Adrenal gland (tissue), 5 donors: ENCODE measurements at regions not wholly inside any gene's neighbourhood (a gene's known extent, or its start where the extent isn't known, plus 50 kb on each side); places are given as distances from the start of the nearest gene placed in this dataset.

Experiments
- CTCF ChIP-seq, 6 experiments: fragments of 450-650 bp in 4 of 6; fragments of 200-600 bp in 2 of 6; sonication (generic) in 1 of 6; IDR thresholded peaks; 1 replicate in 5 of 6; 2 replicates in 1 of 6; pipeline versions ENCODE4 v1.5.1 to v1.8.0; 2016 to 2021; ENCODE audit warnings: antibody characterized with exemption in 6 of 6, mild to moderate bottlenecking in 2 of 6, moderate library complexity in 1 of 6
- POLR2A ChIP-seq, 2 donors: fragments of 450-650 bp; IDR thresholded peaks; one replicate each; pipeline ENCODE4 v1.6.1; 2017; ENCODE audit warnings: antibody characterized with exemption in 2 of 2, mild to moderate bottlenecking in 2 of 2, moderate library complexity in 1 of 2
- donor health status: DM: no; HTN: no; CAD: no.

GRCh38 chr5:57891443-57891842, 408.8 kb upstream of the ACTBL2 start:
- no peak for TF ChIP-seq CTCF (IDR thresholded peaks at IDR 0.05)
- no peak for TF ChIP-seq POLR2A (IDR thresholded peaks at IDR 0.05)
